ENCODE measurements at regions not wholly inside any gene's neighbourhood (a gene's known extent, or its start where the extent isn't known, plus 50 kb on each side); places are given as distances from the start of the nearest gene placed in this dataset.

DNA sequence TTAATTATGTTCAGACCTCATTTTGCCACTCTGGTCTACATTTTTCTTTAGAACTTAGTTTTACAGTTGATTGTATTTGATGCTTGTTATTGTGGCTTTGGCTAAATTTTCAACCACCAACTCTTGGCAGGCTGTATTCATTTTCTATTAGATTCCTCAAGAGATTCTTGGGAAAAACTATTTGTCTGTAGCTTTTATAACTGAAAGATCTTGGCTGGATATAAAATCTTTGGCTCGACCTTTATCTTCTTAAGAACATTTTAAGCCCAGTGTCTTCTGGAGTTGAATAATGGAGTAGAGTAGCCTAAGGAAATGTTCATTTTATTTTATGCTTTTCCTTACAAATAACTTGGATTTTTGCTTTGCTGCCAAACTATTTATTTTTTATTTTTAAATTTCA, 848.5 kb downstream of the PCDH17 start:
- Histone ChIP-seq H3K4me3 (ENCODE audit: low read depth in 1 of 3, low read length in 3 of 3) (no peak overlapping the region), H3K9me3 (ENCODE audit: control insufficient read depth in 4 of 4, low read length in 3 of 4) (no peaks in the 10 kb centered on the region), H3K27ac (ENCODE audit: low read depth in 1 of 2, low read length in 2 of 2) (no peak overlapping the region), H3K4me1 (ENCODE audit: control insufficient read depth in 4 of 4, insufficient read depth in 4 of 4, low read length in 3 of 4) (peaks cover 0 to 2% (median 0%) of the 10 kb centered on the region in 4 donors), H3K9ac (ENCODE audit: low read depth in 1 of 2, low read length in 2 of 2) (no peak overlapping the region), H3K36me3 (ENCODE audit: control insufficient read depth in 4 of 4, insufficient read depth in 3 of 4, low read depth in 1 of 4, low read length in 3 of 4) (no peaks in the 10 kb centered on the region), H3K27me3 (ENCODE audit: control insufficient read depth in 4 of 4, insufficient read depth in 4 of 4, low read length in 3 of 4) (no peaks in the 10 kb centered on the region)
- DNase-seq (ENCODE audit: low spot score): no peak
- WGBS: 78% methylated on average over 1 of the region's 1 CpG
- TF ChIP-seq, protein P1, sequence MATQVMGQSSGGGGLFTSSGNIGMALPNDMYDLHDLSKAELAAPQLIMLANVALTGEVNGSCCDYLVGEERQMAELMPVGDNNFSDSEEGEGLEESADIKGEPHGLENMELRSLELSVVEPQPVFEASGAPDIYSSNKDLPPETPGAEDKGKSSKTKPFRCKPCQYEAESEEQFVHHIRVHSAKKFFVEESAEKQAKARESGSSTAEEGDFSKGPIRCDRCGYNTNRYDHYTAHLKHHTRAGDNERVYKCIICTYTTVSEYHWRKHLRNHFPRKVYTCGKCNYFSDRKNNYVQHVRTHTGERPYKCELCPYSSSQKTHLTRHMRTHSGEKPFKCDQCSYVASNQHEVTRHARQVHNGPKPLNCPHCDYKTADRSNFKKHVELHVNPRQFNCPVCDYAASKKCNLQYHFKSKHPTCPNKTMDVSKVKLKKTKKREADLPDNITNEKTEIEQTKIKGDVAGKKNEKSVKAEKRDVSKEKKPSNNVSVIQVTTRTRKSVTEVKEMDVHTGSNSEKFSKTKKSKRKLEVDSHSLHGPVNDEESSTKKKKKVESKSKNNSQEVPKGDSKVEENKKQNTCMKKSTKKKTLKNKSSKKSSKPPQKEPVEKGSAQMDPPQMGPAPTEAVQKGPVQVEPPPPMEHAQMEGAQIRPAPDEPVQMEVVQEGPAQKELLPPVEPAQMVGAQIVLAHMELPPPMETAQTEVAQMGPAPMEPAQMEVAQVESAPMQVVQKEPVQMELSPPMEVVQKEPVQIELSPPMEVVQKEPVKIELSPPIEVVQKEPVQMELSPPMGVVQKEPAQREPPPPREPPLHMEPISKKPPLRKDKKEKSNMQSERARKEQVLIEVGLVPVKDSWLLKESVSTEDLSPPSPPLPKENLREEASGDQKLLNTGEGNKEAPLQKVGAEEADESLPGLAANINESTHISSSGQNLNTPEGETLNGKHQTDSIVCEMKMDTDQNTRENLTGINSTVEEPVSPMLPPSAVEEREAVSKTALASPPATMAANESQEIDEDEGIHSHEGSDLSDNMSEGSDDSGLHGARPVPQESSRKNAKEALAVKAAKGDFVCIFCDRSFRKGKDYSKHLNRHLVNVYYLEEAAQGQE (IDR thresholded peaks at IDR 0.05): no peak
- TF ChIP-seq HNF4A (conservative IDR thresholded peaks at IDR 0.05) (no peak), GABPA (IDR thresholded peaks at IDR 0.05 in 1 of 2, conservative IDR thresholded peaks at IDR 0.05 in 1 of 2) (no peak), RXRA (IDR thresholded peaks at IDR 0.05) (no peak), EGR1 (IDR thresholded peaks at IDR 0.05; ENCODE audit: low read depth in 2 of 2) (no peak), SP1 (IDR thresholded peaks at IDR 0.05) (no peak), JUND (IDR thresholded peaks at IDR 0.05) (no peak), YY1 (IDR thresholded peaks at IDR 0.05) (no peak), HNF4G (IDR thresholded peaks at IDR 0.05) (no peak), FOXA2 (IDR thresholded peaks at IDR 0.05) (no peak)
- TF ChIP-seq, protein P2, sequence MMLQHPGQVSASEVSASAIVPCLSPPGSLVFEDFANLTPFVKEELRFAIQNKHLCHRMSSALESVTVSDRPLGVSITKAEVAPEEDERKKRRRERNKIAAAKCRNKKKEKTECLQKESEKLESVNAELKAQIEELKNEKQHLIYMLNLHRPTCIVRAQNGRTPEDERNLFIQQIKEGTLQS (IDR thresholded peaks at IDR 0.05): no peak
- TF ChIP-seq, protein P3, sequence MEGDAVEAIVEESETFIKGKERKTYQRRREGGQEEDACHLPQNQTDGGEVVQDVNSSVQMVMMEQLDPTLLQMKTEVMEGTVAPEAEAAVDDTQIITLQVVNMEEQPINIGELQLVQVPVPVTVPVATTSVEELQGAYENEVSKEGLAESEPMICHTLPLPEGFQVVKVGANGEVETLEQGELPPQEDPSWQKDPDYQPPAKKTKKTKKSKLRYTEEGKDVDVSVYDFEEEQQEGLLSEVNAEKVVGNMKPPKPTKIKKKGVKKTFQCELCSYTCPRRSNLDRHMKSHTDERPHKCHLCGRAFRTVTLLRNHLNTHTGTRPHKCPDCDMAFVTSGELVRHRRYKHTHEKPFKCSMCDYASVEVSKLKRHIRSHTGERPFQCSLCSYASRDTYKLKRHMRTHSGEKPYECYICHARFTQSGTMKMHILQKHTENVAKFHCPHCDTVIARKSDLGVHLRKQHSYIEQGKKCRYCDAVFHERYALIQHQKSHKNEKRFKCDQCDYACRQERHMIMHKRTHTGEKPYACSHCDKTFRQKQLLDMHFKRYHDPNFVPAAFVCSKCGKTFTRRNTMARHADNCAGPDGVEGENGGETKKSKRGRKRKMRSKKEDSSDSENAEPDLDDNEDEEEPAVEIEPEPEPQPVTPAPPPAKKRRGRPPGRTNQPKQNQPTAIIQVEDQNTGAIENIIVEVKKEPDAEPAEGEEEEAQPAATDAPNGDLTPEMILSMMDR (IDR thresholded peaks at IDR 0.05; ENCODE audit: low read depth, low read length, missing input control): no peak

DNA sequence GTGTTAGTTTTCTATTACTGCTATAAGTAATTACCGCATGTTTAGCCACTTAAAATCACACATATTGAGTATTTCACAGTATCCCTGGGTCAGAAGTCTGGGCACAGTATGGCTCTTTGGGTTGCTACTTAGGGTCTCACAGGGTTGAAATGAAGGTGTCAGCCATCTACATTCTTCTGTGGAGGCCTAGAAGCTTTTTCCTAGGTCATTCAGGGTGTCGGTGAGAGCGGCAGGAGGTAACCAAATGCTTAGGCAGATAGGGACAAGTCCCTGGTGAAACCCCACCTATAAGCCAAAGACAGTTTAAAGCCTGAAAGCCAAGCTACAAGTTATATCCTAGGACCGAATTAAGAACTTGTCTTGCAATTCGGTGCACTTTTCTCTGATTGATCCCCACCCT, 856.7 kb downstream of the PCDH17 start:
- WGBS: 86% methylated on average over 5 of the region's 5 CpGs
- Histone ChIP-seq H3K4me1 (ENCODE audit: control insufficient read depth in 4 of 4, insufficient read depth in 4 of 4, low read length in 3 of 4) (no peaks in the 10 kb centered on the region), H3K36me3 (ENCODE audit: control insufficient read depth in 4 of 4, insufficient read depth in 3 of 4, low read depth in 1 of 4, low read length in 3 of 4) (no peaks in the 10 kb centered on the region), H3K4me3 (ENCODE audit: low read depth in 1 of 3, low read length in 3 of 3) (no peak overlapping the region), H3K9me3 (ENCODE audit: control insufficient read depth in 4 of 4, low read length in 3 of 4) (no peaks in the 10 kb centered on the region), H3K27ac (ENCODE audit: low read depth in 1 of 2, low read length in 2 of 2) (no peak overlapping the region), H3K9ac (ENCODE audit: low read depth in 1 of 2, low read length in 2 of 2) (no peak overlapping the region), H3K27me3 (ENCODE audit: control insufficient read depth in 4 of 4, insufficient read depth in 4 of 4, low read length in 3 of 4) (no peaks in the 10 kb centered on the region)
- TF ChIP-seq TAF1 (conservative IDR thresholded peaks at IDR 0.05) (no peak), EGR1 (IDR thresholded peaks at IDR 0.05; ENCODE audit: low read depth in 2 of 2) (no peak), SP1 (IDR thresholded peaks at IDR 0.05) (no peak)
- DNase-seq (ENCODE audit: low spot score): no peak

DNA sequence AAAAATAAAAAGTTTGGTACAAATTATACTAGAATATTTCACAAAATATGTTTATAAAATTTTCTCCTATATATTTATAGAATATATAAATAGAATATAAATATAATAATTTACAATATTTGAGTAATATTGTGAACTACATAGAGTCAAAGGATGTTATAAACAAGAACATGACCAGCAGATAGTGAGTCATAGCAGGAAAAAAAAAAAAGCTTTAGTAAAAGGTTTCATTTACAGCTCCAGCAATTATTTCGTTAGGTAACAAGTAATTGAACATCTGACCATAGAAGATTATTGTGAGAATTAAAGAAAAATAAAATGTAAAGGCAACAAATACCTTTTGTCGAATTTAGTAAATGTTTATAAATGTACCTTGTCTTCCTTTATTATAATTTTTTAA, 864.1 kb downstream of the PCDH17 start:
- TF ChIP-seq TAF1 (conservative IDR thresholded peaks at IDR 0.05): no peak
- TF ChIP-seq, protein P4, sequence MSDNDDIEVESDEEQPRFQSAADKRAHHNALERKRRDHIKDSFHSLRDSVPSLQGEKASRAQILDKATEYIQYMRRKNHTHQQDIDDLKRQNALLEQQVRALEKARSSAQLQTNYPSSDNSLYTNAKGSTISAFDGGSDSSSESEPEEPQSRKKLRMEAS (IDR thresholded peaks at IDR 0.05): no peak
- TF ChIP-seq FOXA2 (IDR thresholded peaks at IDR 0.05): no peak
- TF ChIP-seq EGR1 (IDR thresholded peaks at IDR 0.05; ENCODE audit: low read depth in 2 of 2): no peak
- no peak for TF ChIP-seq RAD21 (IDR thresholded peaks at IDR 0.05)
- no peak for TF ChIP-seq HNF4A (conservative IDR thresholded peaks at IDR 0.05)
- no peak for TF ChIP-seq YY1 (IDR thresholded peaks at IDR 0.05)
- no peak for TF ChIP-seq GABPA (IDR thresholded peaks at IDR 0.05 in 1 of 2, conservative IDR thresholded peaks at IDR 0.05 in 1 of 2)
- TF ChIP-seq, protein P3 (IDR thresholded peaks at IDR 0.05; ENCODE audit: low read depth, low read length, missing input control): no peak
- TF ChIP-seq NR2F2 (IDR thresholded peaks at IDR 0.05): no peak
- TF ChIP-seq, protein P2 (IDR thresholded peaks at IDR 0.05): no peak
- no peak for TF ChIP-seq HNF4G (IDR thresholded peaks at IDR 0.05)
- DNase-seq (ENCODE audit: low spot score): no peak
- H3K4me3 ChIP-seq (ENCODE audit: low read depth in 1 of 3, low read length in 3 of 3): no peak overlapping the region
- no peak overlapping the region for H3K27ac ChIP-seq (ENCODE audit: low read depth in 1 of 2, low read length in 2 of 2)
- H3K27me3 ChIP-seq (ENCODE audit: control insufficient read depth in 4 of 4, insufficient read depth in 4 of 4, low read length in 3 of 4): no peaks in the 10 kb centered on the region
- no peaks in the 10 kb centered on the region for H3K36me3 ChIP-seq (ENCODE audit: control insufficient read depth in 4 of 4, insufficient read depth in 3 of 4, low read depth in 1 of 4, low read length in 3 of 4)
- no peaks in the 10 kb centered on the region for H3K9me3 ChIP-seq (ENCODE audit: control insufficient read depth in 4 of 4, low read length in 3 of 4)
- 75% methylated on average over 2 of the region's 2 CpGs for WGBS
- no peaks in the 10 kb centered on the region for H3K4me1 ChIP-seq (ENCODE audit: control insufficient read depth in 4 of 4, insufficient read depth in 4 of 4, low read length in 3 of 4)
- H3K9ac ChIP-seq (ENCODE audit: low read depth in 1 of 2, low read length in 2 of 2): no peak overlapping the region
